HG03521 (cell line): ENCODE measurements at regions not wholly inside any gene's neighbourhood (a gene's known extent, or its start where the extent isn't known, plus 50 kb on each side); places are given as distances from the start of the nearest gene placed in this dataset.

Experiments
- ATAC-seq: cut with Tn5 transposase; IDR thresholded peaks from one replicate; pipeline ENCODE4 v1.9.1; 2021; ENCODE audit warnings: mild to moderate bottlenecking, moderate library complexity; ENCODE audit not compliant: unreplicated experiment

DNA sequence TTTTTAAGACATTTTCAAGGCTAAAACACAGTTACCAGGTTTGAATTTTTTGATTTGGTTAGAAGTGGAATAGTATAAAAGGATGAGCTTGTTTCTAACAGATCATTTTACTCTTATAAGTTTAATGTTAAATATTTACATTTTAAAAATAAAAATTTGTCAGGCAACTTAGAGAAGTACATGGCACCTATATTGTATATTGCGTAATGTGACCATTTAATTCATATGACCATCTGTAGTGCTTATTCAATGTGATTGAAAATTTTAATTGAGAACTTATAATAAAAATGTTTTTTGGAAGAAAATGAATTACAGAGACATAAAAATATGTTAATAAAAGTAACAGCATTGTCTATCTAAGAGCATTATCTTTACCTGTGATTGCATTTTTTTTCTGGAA, 1632.4 kb downstream of the RPA4 start:
- no peak for ATAC-seq

DNA sequence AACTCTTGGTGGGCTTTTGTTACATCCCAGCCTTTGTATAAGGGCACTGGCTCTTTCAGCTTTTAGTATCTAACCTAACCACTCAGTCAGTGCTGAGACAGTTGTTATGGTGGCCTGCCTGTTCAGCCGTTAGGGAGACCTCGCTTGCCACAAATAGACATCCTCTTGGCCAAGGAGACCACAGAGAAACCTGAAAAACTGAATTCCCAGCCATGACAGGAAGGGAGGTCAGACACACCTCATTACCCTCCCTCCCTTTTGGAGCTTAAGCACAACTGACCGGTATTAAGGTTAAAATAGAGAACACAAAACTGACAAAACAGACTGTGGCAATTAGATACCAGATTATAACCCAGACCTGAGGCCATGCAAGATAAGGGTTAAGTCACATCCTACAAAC, 1639.3 kb downstream of the RPA4 start:
- no peak for ATAC-seq

DNA sequence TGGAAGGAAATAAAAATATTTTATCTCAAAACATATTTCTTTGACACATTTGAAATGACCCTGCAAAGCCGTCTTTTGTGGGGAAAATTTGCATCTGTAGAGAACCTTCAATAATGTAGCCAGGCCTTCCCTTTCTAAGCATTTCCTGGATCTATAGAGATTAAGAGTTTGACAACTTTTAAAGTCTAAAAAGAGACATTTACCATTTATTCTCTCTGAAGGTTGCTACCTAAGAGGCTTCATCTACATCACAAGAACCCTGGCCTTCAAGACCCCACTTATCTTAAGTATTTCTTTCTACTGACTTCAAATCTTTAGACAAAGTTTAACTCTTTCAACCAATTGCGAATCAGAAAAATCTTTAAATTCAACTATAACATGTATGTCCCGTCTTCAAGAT, 1639.8 kb downstream of the RPA4 start:
- ATAC-seq, result no peak

DNA sequence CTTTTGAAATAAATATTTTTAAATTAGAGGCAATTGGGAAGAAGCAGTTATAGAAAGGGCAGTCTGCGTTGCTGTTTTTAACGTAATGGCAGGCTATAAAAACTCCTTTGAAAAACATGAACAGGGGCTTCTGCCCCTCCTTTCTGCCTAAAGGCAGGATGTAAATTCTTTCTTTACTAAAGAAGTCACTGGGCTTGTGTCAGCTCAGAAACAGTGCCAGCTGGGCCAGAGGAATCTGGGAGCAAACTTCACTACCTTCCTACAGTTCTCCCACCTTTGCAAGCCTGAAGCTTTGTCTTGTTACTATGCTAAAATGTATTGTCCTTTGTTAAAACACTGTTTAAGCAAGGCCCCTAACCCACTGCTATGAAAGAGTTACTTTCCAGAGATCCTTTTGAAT, 1664.8 kb downstream of the RPA4 start:
- no peak for ATAC-seq

DNA sequence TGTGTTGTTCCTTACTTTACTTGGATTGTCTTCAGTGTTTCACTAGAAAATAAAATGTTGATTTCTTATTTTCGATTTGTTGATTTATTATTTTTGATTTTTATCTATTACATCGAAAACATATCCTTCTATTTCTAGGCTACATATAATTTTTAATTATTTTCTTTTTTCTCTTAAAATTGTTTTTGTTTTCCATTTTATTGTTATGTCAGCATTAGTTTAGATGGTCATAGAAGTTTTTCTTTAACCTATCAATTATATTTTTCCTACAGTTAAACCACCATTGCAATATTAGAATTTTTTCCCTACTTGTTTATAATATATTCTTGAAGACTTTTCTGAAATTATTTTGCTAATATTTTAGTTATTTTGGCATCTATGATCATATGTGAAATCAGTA, 1685.1 kb downstream of the RPA4 start:
- ATAC-seq, result no peak

DNA sequence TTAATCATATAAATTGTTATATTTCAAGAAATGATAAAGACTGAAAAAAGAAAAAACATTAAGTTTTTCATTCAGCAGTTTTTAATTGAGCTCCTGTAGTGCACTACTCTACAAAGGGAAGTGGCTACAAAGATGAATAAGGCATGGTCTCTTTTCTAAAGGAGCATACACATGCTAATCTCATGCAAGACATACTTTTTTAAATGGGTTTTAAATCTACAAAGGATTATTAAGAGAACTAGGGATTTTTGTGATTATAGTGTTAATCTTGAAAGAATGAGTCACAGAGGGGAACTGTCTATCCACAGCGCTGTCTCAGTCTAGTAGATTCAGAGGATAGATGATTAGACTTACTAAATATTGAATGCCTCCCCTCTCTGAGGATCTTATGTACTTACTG, 1722.2 kb downstream of the RPA4 start:
- ATAC-seq, result no peak

DNA sequence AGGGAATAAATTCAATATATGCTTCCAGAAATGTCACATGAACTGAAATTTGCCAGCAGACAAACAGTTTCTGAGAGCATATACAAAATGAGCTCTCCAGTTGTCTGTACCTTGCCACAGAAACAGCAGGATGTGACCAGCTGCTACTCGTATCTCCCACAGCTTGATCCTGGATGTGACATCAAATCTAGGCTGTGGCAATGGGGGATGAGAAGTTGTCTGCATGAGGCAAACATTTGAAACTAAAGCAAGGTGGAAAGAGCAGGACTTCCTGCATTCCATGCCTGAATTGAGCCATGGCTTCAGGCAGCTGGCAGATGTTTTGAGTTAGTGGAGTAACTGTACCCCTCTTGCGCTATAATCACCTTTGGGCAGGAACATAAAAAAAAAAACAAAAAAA, 1724.0 kb downstream of the RPA4 start:
- ATAC-seq, result no peak

DNA sequence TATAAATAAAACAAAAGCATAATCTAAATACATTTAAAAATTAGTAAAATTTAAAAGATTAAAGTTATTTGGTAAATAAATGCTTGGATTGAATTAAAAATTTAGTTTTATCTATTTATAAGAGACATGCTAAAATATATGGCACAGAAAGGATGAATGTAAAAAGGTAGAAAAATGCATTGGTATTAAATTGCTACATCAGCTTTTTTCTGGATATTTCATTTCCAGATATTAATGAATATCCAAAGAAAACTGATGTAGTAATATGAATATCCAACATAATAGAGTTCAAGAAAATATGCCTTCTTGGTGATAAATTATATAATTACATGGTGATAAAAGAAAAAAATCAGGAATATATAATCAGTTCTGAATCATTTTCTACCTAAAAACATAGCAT, 1743.9 kb downstream of the RPA4 start:
- ATAC-seq, result no peak

DNA sequence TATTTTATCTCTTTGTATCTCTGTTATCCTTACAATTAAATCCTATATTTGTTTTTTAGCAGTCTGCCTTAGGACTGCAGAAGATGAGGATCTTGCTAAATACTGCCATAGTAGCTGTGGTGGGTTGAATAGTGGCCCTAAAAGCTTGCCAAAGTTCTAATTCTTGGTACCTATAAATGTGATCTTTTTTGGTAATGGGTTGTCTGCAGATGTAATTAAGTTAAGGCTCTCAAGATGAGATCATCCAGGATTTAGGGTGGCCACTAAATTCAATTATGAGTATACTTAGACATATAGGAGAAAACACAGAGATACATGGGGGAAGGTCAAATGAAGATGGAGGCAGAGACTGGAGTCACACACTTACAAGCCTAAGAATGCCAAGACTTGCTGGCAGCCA, 1753.7 kb downstream of the RPA4 start:
- ATAC-seq, result no peak

DNA sequence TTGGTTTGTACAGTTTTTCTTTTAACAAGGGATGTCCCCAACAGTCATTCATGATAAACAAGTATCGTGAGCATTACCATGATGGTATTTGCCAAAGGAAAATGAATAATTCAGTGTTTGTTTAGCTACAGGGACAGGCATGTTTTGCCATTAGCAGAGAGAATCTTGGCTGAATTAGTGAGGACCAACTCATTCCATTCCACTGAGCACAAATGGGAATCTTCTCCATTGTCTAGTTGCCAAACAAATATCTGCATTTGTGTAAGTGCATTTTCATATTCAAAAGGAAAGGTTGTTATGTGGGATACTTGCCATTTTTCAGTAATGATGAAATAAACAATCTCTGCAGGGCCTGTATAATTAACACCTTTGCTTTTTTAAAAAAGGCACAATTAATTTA, 1762.6 kb downstream of the RPA4 start:
- no peak for ATAC-seq

DNA sequence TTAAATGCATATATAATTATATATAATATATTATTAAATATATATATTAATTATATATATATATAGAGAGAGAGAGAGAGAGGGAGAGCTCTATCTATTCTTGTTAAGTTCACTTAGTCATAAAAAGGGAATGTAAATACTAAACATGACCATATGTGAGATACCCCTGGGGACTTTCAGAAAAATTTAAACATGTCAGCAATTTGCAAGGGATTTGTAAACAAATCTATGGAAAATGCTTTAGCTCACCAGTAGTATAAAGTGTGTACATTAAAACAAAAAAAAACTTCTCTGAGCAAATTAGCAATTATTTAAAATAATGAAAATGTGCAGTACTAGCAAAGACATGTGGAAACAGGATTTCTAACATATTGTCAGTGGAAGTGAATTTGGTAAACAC, 1755.5 kb downstream of the PCDH19 start:
- no peak for ATAC-seq
